22Rv1 (cell line): ENCODE measurements at regions not wholly inside any gene's neighbourhood (a gene's known extent, or its start where the extent isn't known, plus 50 kb on each side); places are given as distances from the start of the nearest gene placed in this dataset.

Source experiments
- CTCF ChIP-seq: fragments of 450-650 bp; IDR thresholded peaks from 2 replicates; pipeline ENCODE4 v1.5.1; 2017; ENCODE audit warnings: mild to moderate bottlenecking
- ZFX ChIP-seq: fragments of 450-650 bp; IDR thresholded peaks from 2 replicates; pipeline ENCODE4 v1.6.1; 2017; ENCODE audit warnings: antibody characterized with exemption, borderline replicate concordance

DNA sequence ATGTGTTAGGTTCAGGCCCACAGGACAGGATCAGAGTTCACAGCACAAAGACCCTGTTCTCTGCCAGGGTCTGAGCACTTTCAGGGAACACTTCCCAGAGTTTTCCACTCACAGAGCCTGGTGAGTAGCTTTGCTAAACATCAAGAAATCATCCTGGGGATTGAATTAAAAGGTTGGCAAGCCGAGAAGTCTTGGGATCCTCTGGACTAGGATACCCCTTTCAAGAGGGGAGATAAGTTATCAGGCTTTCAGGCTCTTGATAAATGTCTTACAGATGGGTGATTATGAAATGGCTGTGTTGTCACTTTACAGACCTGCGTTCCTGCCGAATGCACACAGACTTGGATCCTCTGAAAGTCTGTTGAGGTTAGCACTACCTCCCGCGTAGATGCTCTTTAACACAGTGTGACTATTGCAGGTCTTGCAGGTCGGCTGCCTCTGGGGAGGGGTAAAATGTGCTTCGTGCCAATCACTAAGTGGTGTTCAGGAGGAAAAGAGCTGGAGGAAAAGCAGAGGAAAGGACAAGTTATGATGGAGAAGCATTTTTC lies 473.5 kb upstream of the AKR1E2 start:
- TF ChIP-seq CTCF (no peak), ZFX (no peak)
